HG03457 (cell line): ENCODE measurements at regions not wholly inside any gene's neighbourhood (a gene's known extent, or its start where the extent isn't known, plus 50 kb on each side); places are given as distances from the start of the nearest gene placed in this dataset.
"Not testable (repeated sequence)": the region's sequence is repeated elsewhere in the genome, so short reads cannot be mapped to it uniquely, and the experiment has no call there.

ENCODE experiments used
- ATAC-seq: cut with Tn5 transposase; IDR thresholded peaks from one replicate; pipeline ENCODE4 v1.9.1; 2021; ENCODE audit warnings: moderate number of reproducible peaks; ENCODE audit not compliant: unreplicated experiment

- ATAC-seq = no peak
Measured at GRCh38 chr21:35548904-35549615, 500.0 kb upstream of the RUNX1 start.

GRCh38 chr21:35547946-35548774 is 499.1 kb upstream of the RUNX1 start:
- ATAC-seq = no peak

- no peak for ATAC-seq
Measured at GRCh38 chr21:35543746-35544145, 494.6 kb upstream of the RUNX1 start.

GRCh38 chr21:35540950-35541638 is 492.0 kb upstream of the RUNX1 start:
- no peak for ATAC-seq

GRCh38 chr21:35538386-35538785 is 489.3 kb upstream of the RUNX1 start:
- no peak for ATAC-seq

GRCh38 chr21:35537604-35538003 is 488.5 kb upstream of the RUNX1 start:
- ATAC-seq = no peak

GRCh38 chr21:35533893-35534292 is 484.8 kb upstream of the RUNX1 start:
- no peak for ATAC-seq

- ATAC-seq = no peak
Measured at GRCh38 chr21:35530766-35531165, 481.7 kb upstream of the RUNX1 start.

GRCh38 chr21:35529171-35529863 is 480.2 kb upstream of the RUNX1 start:
- ATAC-seq = no peak

GRCh38 chr21:35528116-35529042 is 479.3 kb upstream of the RUNX1 start:
- ATAC-seq = no peak

GRCh38 chr21:35527358-35527757 is 478.3 kb upstream of the RUNX1 start:
- ATAC-seq = no peak

- no peak for ATAC-seq
Measured at GRCh38 chr21:35525443-35525842, 476.3 kb upstream of the RUNX1 start.

- no peak for ATAC-seq
Measured at GRCh38 chr21:35521852-35522505, 472.9 kb upstream of the RUNX1 start.

GRCh38 chr21:35521293-35521692 is 472.2 kb upstream of the RUNX1 start:
- ATAC-seq = no peak

GRCh38 chr21:35520856-35521255 is 471.8 kb upstream of the RUNX1 start:
- ATAC-seq = no peak

- ATAC-seq = no peak
Measured at GRCh38 chr21:35520302-35520701, 471.2 kb upstream of the RUNX1 start.

GRCh38 chr21:35517865-35518264 is 468.8 kb upstream of the RUNX1 start:
- no peak for ATAC-seq

- ATAC-seq = not testable (repeated sequence)
Measured at GRCh38 chr21:35516292-35516691, 467.2 kb upstream of the RUNX1 start.

- ATAC-seq = no peak
Measured at GRCh38 chr21:35512346-35512745, 463.2 kb upstream of the RUNX1 start.
